NCI-H2081 treated with DMSO at 0.1 percent for 48 hours (cell line): ENCODE measurements at regions not wholly inside any gene's neighbourhood (a gene's known extent, or its start where the extent isn't known, plus 50 kb on each side); places are given as distances from the start of the nearest gene placed in this dataset.
"Not testable (repeated sequence)": the region's sequence is repeated elsewhere in the genome, so short reads cannot be mapped to it uniquely, and the experiment has no call there.

ENCODE experiments used
- DNase-seq: peaks from one replicate; lab custom pipeline; 2025; lab: John Stamatoyannopoulos, UW

GRCh38 chr4:23085249-23085568 is 392.5 kb downstream of the GBA3 start:
- DNase-seq, result no peak

- no peak for DNase-seq
Observed at GRCh38 chr4:23084559-23085248, 392.0 kb downstream of the GBA3 start.

- DNase-seq, result no peak
Observed at GRCh38 chr4:23083391-23083790, 390.7 kb downstream of the GBA3 start.

GRCh38 chr4:23080171-23080570 is 387.4 kb downstream of the GBA3 start:
- DNase-seq, result not testable (repeated sequence)

- no peak for DNase-seq
Observed at GRCh38 chr4:23070848-23071570, 378.3 kb downstream of the GBA3 start.

GRCh38 chr4:23068756-23069155 is 376.0 kb downstream of the GBA3 start:
- DNase-seq, result no peak

GRCh38 chr4:23068287-23068686 is 375.6 kb downstream of the GBA3 start:
- no peak for DNase-seq

- DNase-seq, result no peak
Observed at GRCh38 chr4:23062188-23062587, 369.5 kb downstream of the GBA3 start.

GRCh38 chr4:23061431-23061830 is 368.7 kb downstream of the GBA3 start:
- DNase-seq, result no peak

- no peak for DNase-seq
Observed at GRCh38 chr4:23060776-23061175, 368.0 kb downstream of the GBA3 start.

GRCh38 chr4:23058165-23058776 is 365.5 kb downstream of the GBA3 start:
- no peak for DNase-seq

- DNase-seq, result no peak
Observed at GRCh38 chr4:23041501-23041900, 348.8 kb downstream of the GBA3 start.

- no peak for DNase-seq
Observed at GRCh38 chr4:23040539-23040938, 347.8 kb downstream of the GBA3 start.

- no peak for DNase-seq
Observed at GRCh38 chr4:23039818-23040217, 347.1 kb downstream of the GBA3 start.

GRCh38 chr4:23038626-23039491 is 346.1 kb downstream of the GBA3 start:
- DNase-seq, result peak; percentile 28

GRCh38 chr4:23036921-23037495 is 344.3 kb downstream of the GBA3 start:
- no peak for DNase-seq

- DNase-seq, result no peak
Observed at GRCh38 chr4:23036503-23036902, 343.8 kb downstream of the GBA3 start.

- DNase-seq, result no peak
Observed at GRCh38 chr4:23035521-23036056, 342.9 kb downstream of the GBA3 start.

GRCh38 chr4:23034731-23035130 is 342.0 kb downstream of the GBA3 start:
- no peak for DNase-seq

- DNase-seq, result no peak
Observed at GRCh38 chr4:23033796-23034195, 341.1 kb downstream of the GBA3 start.

- DNase-seq, result no peak
Observed at GRCh38 chr4:23028875-23029274, 336.1 kb downstream of the GBA3 start.

- DNase-seq, result no peak
Observed at GRCh38 chr4:23023666-23024065, 330.9 kb downstream of the GBA3 start.
